CD14-positive monocyte (primary cell): ENCODE measurements at regions not wholly inside any gene's neighbourhood (a gene's known extent, or its start where the extent isn't known, plus 50 kb on each side); places are given as distances from the start of the nearest gene placed in this dataset.
A peak's percentile ranks its signal among the peaks of the same experiment; 100 is the strongest.

Experiments used
- DNase-seq, 3 donors: peaks; one replicate each; pipeline ENCODE4 v3.0.0-alpha.2; 2011 to 2022
- H2AFZ ChIP-seq: 2 replicates; pipeline ENCODE4 v1.6.0; 2012; ENCODE audit warnings: mild to moderate bottlenecking, low read depth, low read length, inconsistent platforms; ENCODE audit not compliant: insufficient read depth, poor library complexity, severe bottlenecking
- H3K27ac ChIP-seq, 2 donors: 1 replicate in 1 of 2; 2 replicates in 1 of 2; pipeline ENCODE4 v1.5.1; 2012 to 2013; ENCODE audit warnings: low read length in 2 of 2, control low read depth in 1 of 2, inconsistent platforms in 1 of 2, low read depth in 1 of 2, mild to moderate bottlenecking in 1 of 2
- H3K27me3 ChIP-seq, 2 donors: one replicate each; pipeline versions ENCODE4 v1.6.0 to v1.6.1; 2011 to 2013; ENCODE audit warnings: low read length in 2 of 2; ENCODE audit not compliant: control insufficient read depth in 2 of 2, insufficient read depth in 2 of 2
- H3K36me3 ChIP-seq, 2 donors: replicated peaks in 1 of 2; 1 replicate in 1 of 2; 2 replicates in 1 of 2; pipeline versions ENCODE4 v1.5.1 to v1.6.1; 2012 to 2013; ENCODE audit warnings: low read length in 2 of 2, control low read depth in 1 of 2, inconsistent platforms in 1 of 2, mild to moderate bottlenecking in 1 of 2; ENCODE audit not compliant: insufficient read depth in 2 of 2, control insufficient read depth in 1 of 2
- H3K4me1 ChIP-seq, 2 donors: 1 replicate in 1 of 2; 2 replicates in 1 of 2; pipeline versions ENCODE4 v1.5.1 to v1.6.1; 2012 to 2013; ENCODE audit warnings: low read length in 2 of 2, control low read depth in 1 of 2, inconsistent platforms in 1 of 2, mild to moderate bottlenecking in 1 of 2, moderate library complexity in 1 of 2; ENCODE audit not compliant: insufficient read depth in 2 of 2, control insufficient read depth in 1 of 2
- H3K4me2 ChIP-seq: replicated peaks from 2 replicates; pipeline ENCODE3; 2012; ENCODE audit warnings: low read length, moderate library complexity, mild to moderate bottlenecking; ENCODE audit not compliant: poor library complexity, severe bottlenecking; ENCODE audit errors: extremely low read depth
- H3K4me3 ChIP-seq, 3 experiments: fragments of 200-600 bp in 1 of 3; sonication (generic) in 1 of 3; replicated peaks in 1 of 3; 1 replicate in 2 of 3; 2 replicates in 1 of 3; pipeline ENCODE4 v1.5.1; 2011 to 2013; ENCODE audit warnings: low read length in 3 of 3, mild to moderate bottlenecking in 3 of 3, control low read depth in 2 of 3, low read depth in 2 of 3, inconsistent platforms in 1 of 3, moderate library complexity in 1 of 3
- H3K79me2 ChIP-seq: 2 replicates; pipeline ENCODE4 v1.6.0; 2012; ENCODE audit warnings: mild to moderate bottlenecking, control low read depth, inconsistent platforms, low read length, moderate library complexity; ENCODE audit not compliant: insufficient read depth
- H3K9ac ChIP-seq: 2 replicates; pipeline ENCODE4 v1.6.0; 2017; ENCODE audit warnings: low read length, mild to moderate bottlenecking; ENCODE audit not compliant: insufficient read depth, poor library complexity, severe bottlenecking
- H3K9me3 ChIP-seq, 2 donors: replicated peaks in 1 of 2; 1 replicate in 1 of 2; 2 replicates in 1 of 2; pipeline versions ENCODE4 v1.5.1 to v1.6.1; 2012 to 2013; ENCODE audit warnings: low read length in 2 of 2, control low read depth in 1 of 2; ENCODE audit not compliant: control insufficient read depth in 1 of 2, insufficient read depth in 1 of 2
- H4K20me1 ChIP-seq: 2 replicates; pipeline ENCODE4 v1.6.0; 2012; ENCODE audit warnings: mild to moderate bottlenecking, low read length, control low read depth, moderate library complexity; ENCODE audit not compliant: insufficient read depth
- H3K27ac Mint-ChIP-seq, 7 donors: one replicate each; pipeline ENCODE4 v1.8.0; 2020; ENCODE audit warnings: mild to moderate bottlenecking in 7 of 7, mixed read lengths in 7 of 7, moderate library complexity in 6 of 7, inconsistent platforms in 2 of 7
- H3K27me3 Mint-ChIP-seq, 3 donors: one replicate each; pipeline ENCODE4 v1.8.0; 2021 to 2022; ENCODE audit warnings: low read depth in 3 of 3, mild to moderate bottlenecking in 3 of 3, mixed read lengths in 3 of 3, moderate library complexity in 3 of 3, inconsistent platforms in 1 of 3
- H3K36me3 Mint-ChIP-seq, 2 donors: one replicate each; pipeline ENCODE4 v1.8.0; 2020; ENCODE audit warnings: mixed read lengths in 2 of 2, inconsistent platforms in 1 of 2, mild to moderate bottlenecking in 1 of 2
- H3K4me1 Mint-ChIP-seq: one replicate; pipeline ENCODE4 v1.8.0; 2020; ENCODE audit warnings: mild to moderate bottlenecking, mixed read lengths
- H3K4me3 Mint-ChIP-seq, 2 donors: one replicate each; pipeline ENCODE4 v1.8.0; 2020; ENCODE audit warnings: mild to moderate bottlenecking in 2 of 2, mixed read lengths in 2 of 2, moderate library complexity in 1 of 2
- H3K9me3 Mint-ChIP-seq, 7 donors: one replicate each; pipeline ENCODE4 v1.8.0; 2020 to 2022; ENCODE audit warnings: mixed read lengths in 7 of 7, mild to moderate bottlenecking in 6 of 7, moderate library complexity in 6 of 7, inconsistent platforms in 2 of 7
- CTCF ChIP-seq: fragments of 200-600 bp; IDR thresholded peaks from one replicate; pipeline ENCODE4 v1.8.0; 2022; ENCODE audit warnings: antibody characterized with exemption, mild to moderate bottlenecking
- WGBS: methylation state at CpG from one replicate; pipeline ENCODE4 v1.1.5; 2013; ENCODE audit warnings: missing lambda C conversion rate; ENCODE audit not compliant: insufficient coverage; 5-methylcytosine and 5-hydroxymethylcytosine counted together
- intact Hi-C, 2 donors: fragments of 100-400 bp; cut with micrococcal nuclease; formaldehyde crosslinking; loops; one replicate each; pipeline versions ENCODE4 v1.15.0 to v1.15.1; 2023

DNA sequence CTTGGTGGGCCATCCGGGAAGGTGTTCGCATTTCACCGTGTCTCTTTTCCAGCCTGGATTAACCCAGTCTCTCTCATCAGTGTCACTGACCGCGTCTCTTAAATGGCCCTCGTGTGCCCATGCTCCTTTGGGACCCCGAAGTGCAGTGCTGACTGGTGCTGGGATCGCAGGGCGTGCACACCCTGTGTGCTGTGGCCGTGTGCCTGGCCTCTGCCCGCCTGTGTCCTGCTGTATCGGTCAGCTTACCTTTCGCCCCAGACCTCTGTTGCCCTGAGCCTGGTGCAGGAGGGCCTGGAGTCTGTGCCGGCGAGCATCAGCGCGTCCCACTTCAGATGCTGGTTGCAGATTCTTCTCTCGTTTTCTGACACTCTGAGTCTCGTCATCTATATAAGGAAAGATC lies 68.3 kb upstream of the HGFAC start:
- H3K9ac ChIP-seq: peak overlapping the region; percentile 67

DNA sequence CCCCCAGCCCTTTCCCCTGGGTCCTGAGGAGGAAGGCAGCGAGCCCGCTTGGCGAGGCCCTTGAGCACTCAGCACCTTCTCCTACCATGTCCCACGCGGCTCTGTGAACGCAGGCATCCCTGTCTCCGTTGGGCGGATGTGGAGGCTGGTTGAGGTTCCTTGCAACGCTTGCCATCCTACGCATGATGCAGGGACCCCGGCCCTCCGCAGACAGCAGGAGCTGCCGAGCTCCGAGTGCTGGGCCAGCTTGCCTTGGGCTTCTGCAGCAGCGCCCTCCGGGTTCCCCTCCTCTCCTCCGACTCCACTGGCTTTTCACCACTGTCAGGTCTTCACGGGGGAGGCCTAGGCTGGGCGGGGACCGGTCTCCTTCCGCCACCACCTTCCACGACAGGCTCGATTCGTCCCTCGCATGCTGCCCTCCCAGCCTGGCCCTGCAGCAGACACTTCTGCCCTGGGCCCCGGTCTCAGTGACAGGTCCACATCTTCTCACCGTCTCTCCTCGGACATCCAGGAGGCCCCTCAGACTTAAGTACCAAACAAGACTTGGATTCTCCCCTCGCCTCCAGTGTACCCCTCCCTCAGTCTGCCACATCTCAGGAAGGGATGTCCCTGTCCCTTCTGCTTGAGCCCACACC lies 67.6 kb upstream of the HGFAC start:
- Histone ChIP-seq H3K27ac (no peak overlapping the region), H4K20me1 (no peaks in the 10 kb centered on the region), H3K27me3 (peaks cover 0 to 17% of the 10 kb centered on the region in 2 donors), H3K4me2 (no peak overlapping the region), H3K9ac (no peak overlapping the region), H3K4me3 (no peak overlapping the region), H2AFZ (no peak overlapping the region), H3K36me3 (no peaks in the 10 kb centered on the region), H3K79me2 (no peaks in the 10 kb centered on the region), H3K4me1 (peaks cover 44 to 48% of the 10 kb centered on the region in 2 donors), H3K9me3 (no peaks in the 10 kb centered on the region)
- H3K27me3 Mint-ChIP-seq: peaks cover 17 to 33% (median 31%) of the 10 kb centered on the region in 3 donors
- 99% methylated on average over 25 of the region's 29 CpGs for WGBS
- peaks cover 47% of the 10 kb centered on the region for H3K4me1 Mint-ChIP-seq
- H3K36me3 Mint-ChIP-seq: peaks cover 25 to 30% of the 10 kb centered on the region in 2 donors
- peaks cover 0 to 6% (median 5%) of the 10 kb centered on the region in 7 donors for H3K9me3 Mint-ChIP-seq
- TF ChIP-seq CTCF: no peak
- DNase-seq: no peak
- intact Hi-C loops: no loop called here
- H3K4me3 Mint-ChIP-seq: peak overlapping the region in 1 of 2 donors; percentile 83
- H3K27ac Mint-ChIP-seq: peak overlapping the region; percentile 51 to 95 (median 91)

More for the DNA sequence above, 68.3 kb upstream of the HGFAC start:
- DNase-seq: no peak
- TF ChIP-seq CTCF: no peak
- no peaks in the 10 kb centered on the region for H4K20me1 ChIP-seq
- no peaks in the 10 kb centered on the region for H3K79me2 ChIP-seq
- H3K9me3 ChIP-seq: no peaks in the 10 kb centered on the region
- no peak overlapping the region for H3K4me3 ChIP-seq
- peak overlapping the region; percentile 67 to 90 for H3K27ac ChIP-seq
- peak overlapping the region; percentile 89 to 95 (median 92) for H3K27ac Mint-ChIP-seq
- no peak overlapping the region for H2AFZ ChIP-seq
- H3K9me3 Mint-ChIP-seq: peaks cover 0 to 4% (median 0%) of the 10 kb centered on the region in 7 donors
- H3K27me3 ChIP-seq: peaks cover 0 to 17% of the 10 kb centered on the region in 2 donors
- H3K36me3 ChIP-seq: no peaks in the 10 kb centered on the region
- peaks cover 50 to 54% of the 10 kb centered on the region in 2 donors for H3K4me1 ChIP-seq
- H3K4me3 Mint-ChIP-seq: peak overlapping the region; percentile 59 to 83
- intact Hi-C loops: loop anchor here in 1 of 2 donors (2.0 kb wide), 1 partner anchor 15 kb away; no protein-coding TSS in a partner anchor
- H3K27me3 Mint-ChIP-seq: peaks cover 17 to 37% (median 33%) of the 10 kb centered on the region in 3 donors
- H3K36me3 Mint-ChIP-seq: peaks cover 25 to 30% of the 10 kb centered on the region in 2 donors
- WGBS: 98% methylated on average over 13 of the region's 19 CpGs
- H3K4me1 Mint-ChIP-seq: peaks cover 52% of the 10 kb centered on the region
- peak overlapping the region; percentile 33 for H3K4me2 ChIP-seq
